ENCODE measurements at regions not wholly inside any gene's neighbourhood (a gene's known extent, or its start where the extent isn't known, plus 50 kb on each side); places are given as distances from the start of the nearest gene placed in this dataset.

- TF ChIP-seq, protein P1, sequence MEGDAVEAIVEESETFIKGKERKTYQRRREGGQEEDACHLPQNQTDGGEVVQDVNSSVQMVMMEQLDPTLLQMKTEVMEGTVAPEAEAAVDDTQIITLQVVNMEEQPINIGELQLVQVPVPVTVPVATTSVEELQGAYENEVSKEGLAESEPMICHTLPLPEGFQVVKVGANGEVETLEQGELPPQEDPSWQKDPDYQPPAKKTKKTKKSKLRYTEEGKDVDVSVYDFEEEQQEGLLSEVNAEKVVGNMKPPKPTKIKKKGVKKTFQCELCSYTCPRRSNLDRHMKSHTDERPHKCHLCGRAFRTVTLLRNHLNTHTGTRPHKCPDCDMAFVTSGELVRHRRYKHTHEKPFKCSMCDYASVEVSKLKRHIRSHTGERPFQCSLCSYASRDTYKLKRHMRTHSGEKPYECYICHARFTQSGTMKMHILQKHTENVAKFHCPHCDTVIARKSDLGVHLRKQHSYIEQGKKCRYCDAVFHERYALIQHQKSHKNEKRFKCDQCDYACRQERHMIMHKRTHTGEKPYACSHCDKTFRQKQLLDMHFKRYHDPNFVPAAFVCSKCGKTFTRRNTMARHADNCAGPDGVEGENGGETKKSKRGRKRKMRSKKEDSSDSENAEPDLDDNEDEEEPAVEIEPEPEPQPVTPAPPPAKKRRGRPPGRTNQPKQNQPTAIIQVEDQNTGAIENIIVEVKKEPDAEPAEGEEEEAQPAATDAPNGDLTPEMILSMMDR (IDR thresholded peaks at IDR 0.05; ENCODE audit: insufficient read depth, low read depth, low read length) = no peak
- no peak overlapping the region for H3K4me3 ChIP-seq (ENCODE audit: low read depth, low read length)
- no peak for DNase-seq (ENCODE audit: low read depth)
Measured at GRCh38 chr13:53672005-53672404, 643.4 kb downstream of the OLFM4 start.

DNA sequence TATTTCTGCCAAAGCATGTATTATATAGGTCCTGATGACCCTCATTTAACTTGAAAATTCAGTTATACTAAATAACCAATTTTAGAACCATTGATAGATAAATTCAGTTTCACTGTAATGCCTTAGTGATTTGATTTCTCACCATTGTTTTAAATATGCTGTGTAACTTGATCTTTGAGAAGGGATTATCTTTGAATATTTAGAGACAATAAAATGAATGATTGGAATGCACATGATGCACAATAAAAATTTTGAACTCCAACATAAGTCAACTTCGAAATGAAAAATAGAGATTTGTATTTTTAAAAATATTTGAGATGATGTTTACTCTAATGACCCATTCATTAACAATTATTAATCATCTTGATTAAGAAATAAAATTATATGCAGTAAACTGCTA is 654.5 kb downstream of the OLFM4 start:
- TF ChIP-seq, protein P1 (IDR thresholded peaks at IDR 0.05; ENCODE audit: insufficient read depth, low read depth, low read length) = no peak
- no peak for DNase-seq (ENCODE audit: low read depth)
- H3K4me3 ChIP-seq (ENCODE audit: low read depth, low read length) = no peak overlapping the region

GRCh38 chr13:53683608-53684007 is 655.0 kb downstream of the OLFM4 start:
- TF ChIP-seq, protein P1 (IDR thresholded peaks at IDR 0.05; ENCODE audit: insufficient read depth, low read depth, low read length) = no peak
- no peak for DNase-seq (ENCODE audit: low read depth)
- no peak overlapping the region for H3K4me3 ChIP-seq (ENCODE audit: low read depth, low read length)

DNA sequence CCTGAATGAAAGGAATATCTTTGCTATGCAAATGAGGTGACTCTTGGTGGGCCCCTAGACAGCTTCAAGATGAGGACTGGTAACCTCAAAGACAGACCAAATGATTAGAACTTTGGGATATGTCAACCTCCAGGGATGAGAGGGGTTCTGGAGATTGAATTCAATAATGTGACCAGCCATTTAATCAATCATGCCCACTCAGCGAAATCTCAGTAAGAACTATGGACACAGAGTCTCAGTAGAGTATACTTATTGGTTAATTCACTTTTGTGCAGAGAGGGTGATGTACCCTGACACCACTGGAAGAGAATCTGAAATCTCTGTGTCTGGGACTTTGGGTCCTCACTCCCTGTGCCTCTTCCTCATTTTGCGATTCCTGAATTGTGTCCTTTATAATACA is 662.8 kb downstream of the OLFM4 start:
- H3K4me3 ChIP-seq (ENCODE audit: low read depth, low read length) = no peak overlapping the region
- TF ChIP-seq, protein P1 (IDR thresholded peaks at IDR 0.05; ENCODE audit: insufficient read depth, low read depth, low read length) = no peak
- no peak for DNase-seq (ENCODE audit: low read depth)

- no peak overlapping the region for H3K4me3 ChIP-seq (ENCODE audit: low read depth, low read length)
- no peak for DNase-seq (ENCODE audit: low read depth)
- TF ChIP-seq, protein P1 (IDR thresholded peaks at IDR 0.05; ENCODE audit: insufficient read depth, low read depth, low read length) = no peak
Measured at GRCh38 chr13:53694814-53695532, 666.4 kb downstream of the OLFM4 start.

DNA sequence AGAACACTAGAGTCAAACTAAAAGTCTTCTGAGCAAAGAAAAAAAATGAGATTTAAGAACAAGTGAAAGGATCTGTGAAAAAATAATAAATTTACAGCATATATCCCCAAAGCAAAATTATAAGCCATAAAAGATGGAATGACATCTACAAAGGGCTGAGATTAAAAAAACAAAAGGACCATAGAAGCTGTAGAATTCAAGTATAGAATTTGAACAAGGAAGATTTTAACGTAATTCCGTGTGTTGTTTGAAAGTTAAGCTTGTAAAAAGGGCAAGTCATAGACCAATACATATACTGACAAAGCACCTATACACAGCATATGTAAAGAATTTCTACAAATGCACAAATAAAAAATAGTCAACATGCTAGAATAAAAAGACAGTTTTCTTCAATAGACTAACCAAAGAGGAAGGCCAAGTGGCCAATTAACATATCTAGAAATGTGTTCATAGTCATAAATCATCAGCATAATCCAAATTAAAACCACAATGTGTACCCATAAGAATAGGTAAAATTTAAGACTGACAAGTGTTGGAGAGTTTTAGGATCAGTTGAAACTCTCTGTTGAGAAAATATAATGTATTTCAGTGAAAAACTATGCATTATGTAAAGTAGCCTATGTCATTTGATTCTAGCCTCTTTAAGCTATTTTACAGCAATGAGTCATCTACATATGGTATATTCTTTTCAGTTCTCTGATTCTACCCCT is 674.9 kb downstream of the OLFM4 start:
- TF ChIP-seq, protein P1 (IDR thresholded peaks at IDR 0.05; ENCODE audit: insufficient read depth, low read depth, low read length) = no peak
- H3K4me3 ChIP-seq (ENCODE audit: low read depth, low read length) = no peak overlapping the region
- no peak for DNase-seq (ENCODE audit: low read depth)
